Endothelial cell of umbilical vein (primary cell): ENCODE measurements at regions not wholly inside any gene's neighbourhood (a gene's known extent, or its start where the extent isn't known, plus 50 kb on each side); places are given as distances from the start of the nearest gene placed in this dataset.

Experiments used
- BruUV-seq: library from RNA; stranded (reverse); fragments of 400-500 nt; replicated peaks from 2 replicates; lab custom pipeline; 2021; lab: Mats Ljungman, UMichigan
- CTCF ChIA-PET: fragments of 300-600, 350-600 bp; sonication (Branson Sonifier 250); formaldehyde crosslinking; loops from one replicate; lab custom pipeline; 2021; ENCODE audit warnings: antibody characterized with exemption, inconsistent platforms; lab: Charles Lee
- POLR2A ChIA-PET: fragments of 300-600, 350-600 bp; sonication (Branson Sonifier 250); formaldehyde crosslinking; loops from one replicate; lab custom pipeline; 2021; ENCODE audit warnings: antibody characterized with exemption, inconsistent platforms; lab: Charles Lee
- DNase-seq: peaks from one replicate; pipeline ENCODE4 v3.0.0-alpha.2; 2011; ENCODE audit warnings: low read depth, low spot score
- FAIRE-seq: peaks from 2 replicates; lab custom pipeline; 2011; peaks lifted over from hg19 to GRCh38; lab: Jason Lieb, UNC
- H2AFZ ChIP-seq: 2 replicates; pipeline ENCODE4 v1.6.0; 2012; ENCODE audit warnings: low read depth, low read length, control low read depth, inconsistent platforms
- H3K27ac ChIP-seq: 2 replicates; pipeline ENCODE4 v1.5.1; 2011; ENCODE audit warnings: low read depth, mild to moderate bottlenecking, control low read depth, low read length, moderate library complexity; ENCODE audit not compliant: insufficient read depth
- H3K27me3 ChIP-seq, 2 experiments: 2 replicates each; pipeline versions ENCODE4 v1.6.0 to v1.6.1; 2011; ENCODE audit warnings: low read length in 2 of 2, mixed read lengths in 1 of 2; ENCODE audit not compliant: control insufficient read depth in 2 of 2, insufficient read depth in 2 of 2
- H3K36me3 ChIP-seq, 2 experiments: 2 replicates in 1 of 2; 3 replicates in 1 of 2; pipeline ENCODE4 v1.5.1; 2011; ENCODE audit warnings: low read length in 2 of 2, mild to moderate bottlenecking in 1 of 2, moderate library complexity in 1 of 2; ENCODE audit not compliant: control insufficient read depth in 2 of 2, insufficient read depth in 2 of 2; ENCODE audit errors: extremely low read depth in 1 of 2
- H3K4me1 ChIP-seq: 3 replicates; pipeline ENCODE4 v1.5.1; 2011; ENCODE audit warnings: mild to moderate bottlenecking, low read length; ENCODE audit not compliant: control insufficient read depth, insufficient read depth; ENCODE audit errors: extremely low read depth
- H3K4me2 ChIP-seq: 2 replicates; pipeline ENCODE4 v1.6.1; 2011; ENCODE audit warnings: low read length, control low read depth, mixed read lengths; ENCODE audit not compliant: insufficient read depth
- H3K4me3 ChIP-seq, 3 experiments: fragments of 200-600 bp in 1 of 3; sonication (generic), shearing (Covaris generic) in 1 of 3; replicated peaks in 1 of 3; 2 replicates each; pipeline ENCODE4 v1.5.1; 2011 to 2016; ENCODE audit warnings: control low read depth in 3 of 3, low read length in 3 of 3, mild to moderate bottlenecking in 2 of 3, inconsistent platforms in 1 of 3, low read depth in 1 of 3, moderate library complexity in 1 of 3; ENCODE audit not compliant: insufficient read depth in 1 of 3
- H3K79me2 ChIP-seq: 2 replicates; pipeline ENCODE4 v1.6.0; 2012; ENCODE audit warnings: low read length, inconsistent platforms; ENCODE audit not compliant: control insufficient read depth, insufficient read depth
- H3K9ac ChIP-seq: replicated peaks from 2 replicates; pipeline ENCODE3; 2011; ENCODE audit warnings: low read length, control low read depth; ENCODE audit not compliant: insufficient read depth; ENCODE audit errors: extremely low read depth
- H3K9me1 ChIP-seq: replicated peaks from 3 replicates; pipeline ENCODE4 v1.6.0; 2011; ENCODE audit warnings: mild to moderate bottlenecking, low read length; ENCODE audit not compliant: control insufficient read depth, insufficient read depth; ENCODE audit errors: extremely low read depth
- H3K9me3 ChIP-seq: replicated peaks from 2 replicates; pipeline ENCODE4 v1.5.1; 2012; ENCODE audit warnings: low read length, inconsistent platforms; ENCODE audit not compliant: control insufficient read depth, insufficient read depth
- H4K20me1 ChIP-seq: replicated peaks from 2 replicates; pipeline ENCODE3; 2011; ENCODE audit warnings: mild to moderate bottlenecking, low read length; ENCODE audit not compliant: control insufficient read depth, insufficient read depth; ENCODE audit errors: extremely low read depth
- CTCF ChIP-seq, 2 donors: IDR thresholded peaks; 1 replicate in 1 of 2; 2 replicates in 1 of 2; pipeline ENCODE4 v1.5.1; 2011; ENCODE audit warnings: low read length in 2 of 2, mild to moderate bottlenecking in 2 of 2, moderate library complexity in 2 of 2, control low read depth in 1 of 2, inconsistent platforms in 1 of 2, low read depth in 1 of 2; ENCODE audit not compliant: insufficient read depth in 1 of 2; ENCODE audit errors: extremely low read depth in 1 of 2
- EZH2 ChIP-seq: IDR thresholded peaks from 2 replicates; pipeline ENCODE4 v1.6.1; 2012; ENCODE audit warnings: borderline replicate concordance, low read depth, mild to moderate bottlenecking, moderate library complexity, low read length, inconsistent platforms; ENCODE audit not compliant: severe bottlenecking
- FOS ChIP-seq: IDR thresholded peaks from 2 replicates; pipeline ENCODE4 v1.6.1; 2011; ENCODE audit warnings: mild to moderate bottlenecking, low read length, moderate library complexity, borderline replicate concordance; ENCODE audit not compliant: insufficient read depth
- GATA2 ChIP-seq: IDR thresholded peaks from 2 replicates; pipeline ENCODE4 v1.7.0; 2011; ENCODE audit warnings: low read depth, mild to moderate bottlenecking, moderate library complexity, mixed read lengths, low read length; ENCODE audit not compliant: insufficient read length, insufficient read depth
- JUN ChIP-seq: IDR thresholded peaks from 2 replicates; pipeline ENCODE4 v1.6.1; 2011; ENCODE audit warnings: borderline replicate concordance, low read depth; ENCODE audit not compliant: insufficient read length, insufficient read depth
- MAX ChIP-seq: IDR thresholded peaks from 2 replicates; pipeline ENCODE4 v1.6.1; 2011; ENCODE audit not compliant: insufficient read depth, insufficient read length
- MYC ChIP-seq: IDR thresholded peaks from one replicate; pipeline ENCODE4 v1.6.1; 2011; ENCODE audit warnings: mild to moderate bottlenecking, low read depth, low read length
- POLR2A ChIP-seq: IDR thresholded peaks from 2 replicates; pipeline ENCODE4 v1.6.1; 2012; ENCODE audit warnings: low read depth, mild to moderate bottlenecking, control low read depth, low read length
- POLR2AphosphoS5 ChIP-seq: IDR thresholded peaks from 2 replicates; pipeline ENCODE4 v1.6.1; 2012; ENCODE audit warnings: low read depth, mild to moderate bottlenecking, control low read depth, low read length, moderate library complexity; ENCODE audit not compliant: insufficient read depth
- dilution Hi-C: fragments of 300-500 bp; cut with MboI; formaldehyde crosslinking; loops from one replicate; pipeline ENCODE4 v1.15.0; 2019; ENCODE audit warnings: low sequenced_read_pairs; ENCODE audit not compliant: extremely low pct_ligation_motif_present
- intact Hi-C: fragments of 100-400 bp; cut with micrococcal nuclease; formaldehyde crosslinking; loops from one replicate; pipeline ENCODE4 v1.10.0; 2022

DNA sequence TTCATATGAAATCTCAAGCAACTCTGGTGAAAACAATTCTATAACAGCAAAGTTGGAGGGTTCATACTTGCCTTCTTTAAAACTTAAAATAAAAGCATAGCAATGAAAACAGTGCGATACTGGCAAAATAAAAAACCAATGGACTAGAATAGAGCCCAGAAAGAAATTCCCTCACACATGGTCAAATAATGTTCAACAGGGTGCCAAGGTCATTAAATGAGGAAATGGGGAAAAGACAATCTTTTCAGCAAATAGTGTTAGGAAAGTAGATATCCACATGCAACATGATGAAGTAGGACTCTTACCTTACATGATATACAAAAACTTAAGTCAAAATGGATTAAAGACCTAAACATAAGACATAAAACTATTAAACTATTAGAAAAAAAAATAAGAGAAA lies 970.2 kb upstream of the AGA start:
- no peak overlapping the region for H2AFZ ChIP-seq
- no peak for DNase-seq
- ChIA-PET POLR2A (no interaction called here), CTCF (no interaction called here)
- H4K20me1 ChIP-seq: no peaks in the 10 kb centered on the region
- no peaks in the 10 kb centered on the region for H3K9me3 ChIP-seq
- TF ChIP-seq MAX: no peak
- no peak for TF ChIP-seq GATA2
- no peak for TF ChIP-seq JUN
- no peak for TF ChIP-seq POLR2AphosphoS5
- no peak for TF ChIP-seq CTCF (IDR thresholded peaks at IDR 0.05; ENCODE audit: extremely low read depth in 1 of 2, insufficient read depth in 1 of 2, low read depth in 1 of 2, low read length in 2 of 2)
- TF ChIP-seq MYC: no peak
- no peak for TF ChIP-seq POLR2A
- TF ChIP-seq FOS: no peak
- TF ChIP-seq EZH2: no peak
- H3K27ac ChIP-seq: no peak overlapping the region
- no peaks in the 10 kb centered on the region for H3K4me1 ChIP-seq
- H3K4me2 ChIP-seq: no peak overlapping the region
- no TSS peak for BruUV-seq
- no peak overlapping the region for H3K9ac ChIP-seq
- intact Hi-C loops (no loop called here), dilution Hi-C loops (no loop called here)
- FAIRE-seq: no peak
- H3K4me3 ChIP-seq: no peak overlapping the region
- no peaks in the 10 kb centered on the region for H3K36me3 ChIP-seq
- no peaks in the 10 kb centered on the region for H3K79me2 ChIP-seq
- no peaks in the 10 kb centered on the region for H3K9me1 ChIP-seq
- no peaks in the 10 kb centered on the region for H3K27me3 ChIP-seq
